Activated T-helper 1 cell treated with Interleukin-2 at 50 U/mL for 16 hours (primary cell): ENCODE measurements at regions not wholly inside any gene's neighbourhood (a gene's known extent, or its start where the extent isn't known, plus 50 kb on each side); places are given as distances from the start of the nearest gene placed in this dataset.

ENCODE experiments used
- DNase-seq: peaks from one replicate; pipeline ENCODE4 v3.0.0-alpha.2; 2020; ENCODE audit warnings: low read depth

- DNase-seq: no peak
Measured at GRCh38 chr9:79986437-79986836, 414.7 kb downstream of the TLE4 start.

DNA sequence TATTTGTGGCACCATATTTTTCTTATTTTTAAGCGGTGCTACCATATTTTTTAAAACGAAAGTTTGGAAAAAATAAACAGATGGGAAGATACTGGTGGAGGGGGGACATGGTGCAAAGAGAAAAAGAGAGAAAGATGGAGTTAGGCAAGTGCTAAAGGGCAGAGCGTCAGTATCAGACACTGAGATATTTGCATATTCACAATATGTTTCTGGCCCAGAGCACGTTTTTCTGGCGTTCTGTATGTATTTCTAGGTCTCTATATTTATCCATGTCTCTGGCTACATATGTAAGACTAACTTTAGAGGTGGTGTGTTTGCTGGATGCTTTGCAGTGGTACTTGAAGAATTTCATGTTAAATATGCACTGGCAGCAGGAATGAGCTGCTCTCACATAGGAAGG, 414.0 kb downstream of the TLE4 start:
- no peak for DNase-seq

DNA sequence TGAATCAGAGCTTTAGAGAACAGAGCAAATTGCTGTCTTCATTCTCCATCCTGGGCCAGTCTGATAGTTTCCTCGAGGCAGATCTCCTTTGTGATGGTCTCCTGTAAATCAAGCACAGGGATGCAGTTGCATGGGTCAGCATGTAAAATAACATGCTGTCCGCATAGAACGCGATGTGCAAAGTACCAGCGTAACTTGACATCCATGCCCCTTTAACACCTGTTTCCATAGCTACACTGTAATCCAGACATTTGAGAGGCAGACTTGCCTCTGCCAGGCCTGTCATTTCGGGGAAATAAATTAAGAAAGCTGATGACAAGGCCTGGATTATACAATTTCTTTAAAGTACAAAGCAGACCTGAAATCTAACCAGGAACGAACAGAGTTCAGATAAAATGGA, 413.5 kb downstream of the TLE4 start:
- DNase-seq: no peak

DNA sequence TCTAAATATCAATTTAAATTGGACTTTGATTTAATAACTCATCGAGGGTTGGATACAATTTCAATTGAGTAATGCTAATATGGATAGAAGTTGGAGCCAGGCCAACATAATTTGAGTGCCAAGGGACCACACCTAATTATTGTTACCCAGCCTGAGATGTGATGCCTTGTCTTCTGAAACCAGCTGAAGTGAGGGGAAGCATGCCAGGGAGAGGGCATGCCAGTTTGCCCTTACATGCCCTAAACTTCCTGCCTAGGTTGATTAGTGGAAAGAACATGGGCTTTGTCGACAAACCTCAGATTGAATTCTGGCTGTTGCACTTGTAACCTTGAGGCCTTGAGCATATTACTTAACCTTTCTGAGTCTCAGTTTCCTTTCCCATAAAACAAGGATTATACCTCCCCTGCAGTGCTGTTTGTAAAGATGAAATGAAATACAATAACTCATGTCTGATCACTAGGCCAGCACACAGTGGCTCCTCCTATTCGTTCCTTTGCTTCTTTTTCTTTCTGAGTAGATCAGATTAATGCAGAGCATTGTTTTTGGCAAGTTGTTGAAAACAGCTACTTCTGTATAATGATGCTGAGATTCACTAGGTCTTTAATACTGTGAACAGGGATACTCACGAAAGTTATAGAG, 412.8 kb downstream of the TLE4 start:
- no peak for DNase-seq

DNA sequence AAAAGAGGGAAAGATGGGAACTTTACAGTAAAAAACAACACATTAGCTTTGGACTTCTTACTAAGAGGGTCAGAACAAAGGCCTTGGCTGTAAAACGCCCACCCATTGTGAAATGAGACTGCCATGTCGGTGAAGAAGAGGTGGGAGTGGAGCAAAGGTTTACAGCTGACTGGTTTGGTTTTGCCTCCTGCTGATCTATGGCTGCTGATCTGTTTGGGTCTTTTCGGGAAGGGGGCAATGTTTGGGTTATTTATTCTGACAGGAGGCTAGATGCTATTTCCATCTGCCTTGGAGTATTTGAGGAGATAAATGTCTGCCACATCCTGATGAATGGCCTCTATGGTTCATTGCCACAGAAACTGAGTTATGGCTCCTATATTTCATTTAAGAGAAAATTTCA, 408.7 kb downstream of the TLE4 start:
- DNase-seq: no peak

- no peak for DNase-seq
Measured at GRCh38 chr9:79977510-79978197, 405.9 kb downstream of the TLE4 start.

DNA sequence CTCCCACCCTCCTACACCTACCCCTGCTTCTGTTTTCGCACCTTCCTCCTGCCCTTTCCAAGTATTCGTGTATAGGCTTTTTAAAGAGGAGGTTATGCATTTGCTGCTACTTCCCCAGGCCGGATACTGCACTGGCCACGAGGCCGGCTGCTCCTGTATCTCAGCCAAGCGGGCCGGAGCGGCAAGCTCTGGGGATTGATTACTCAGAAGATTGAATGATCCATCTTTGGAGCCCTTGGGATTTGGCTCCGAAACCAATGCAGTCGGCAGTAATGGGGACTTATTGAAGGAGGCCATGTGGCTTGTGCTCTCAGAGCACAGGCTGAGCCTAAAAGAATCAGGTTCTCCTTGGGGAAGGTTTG, 405.3 kb downstream of the TLE4 start:
- DNase-seq: no peak

GRCh38 chr9:79976257-79977073, 404.7 kb downstream of the TLE4 start:
- no peak for DNase-seq

GRCh38 chr9:79975621-79976256, 404.0 kb downstream of the TLE4 start:
- DNase-seq: no peak

DNA sequence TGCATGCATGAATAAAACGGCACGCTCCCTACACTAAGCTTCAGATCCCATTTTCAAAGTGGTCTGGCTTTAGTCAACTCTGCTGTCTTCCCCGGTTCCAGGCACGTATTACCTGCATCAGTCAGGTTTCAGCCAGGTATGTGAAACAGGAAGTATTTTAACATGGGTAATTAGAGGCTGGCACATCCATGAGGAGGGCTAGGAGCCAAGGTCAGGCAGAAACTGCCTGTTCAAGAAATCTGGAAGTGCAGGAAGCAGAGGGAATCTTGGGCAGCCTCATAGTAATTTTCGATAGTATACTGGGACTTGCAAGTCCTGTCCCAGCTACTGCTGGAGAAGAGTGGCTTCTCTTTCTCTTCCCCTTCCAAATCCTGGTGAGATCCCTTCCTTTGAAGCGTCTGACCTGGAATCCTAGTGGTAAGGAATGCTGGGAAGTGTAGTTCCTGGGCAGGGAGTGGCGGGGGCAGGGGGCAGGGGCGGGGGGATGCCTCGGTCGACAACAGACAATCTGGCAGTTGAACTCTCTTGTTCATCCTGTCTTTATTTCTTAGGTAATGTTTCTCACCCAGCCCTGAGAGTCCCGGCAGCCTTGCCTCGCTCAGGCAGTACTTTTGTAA, 403.1 kb downstream of the TLE4 start:
- no peak for DNase-seq

GRCh38 chr9:79973627-79974026, 401.9 kb downstream of the TLE4 start:
- no peak for DNase-seq

- DNase-seq: no peak
Measured at GRCh38 chr9:79970146-79970425, 398.3 kb downstream of the TLE4 start.

DNA sequence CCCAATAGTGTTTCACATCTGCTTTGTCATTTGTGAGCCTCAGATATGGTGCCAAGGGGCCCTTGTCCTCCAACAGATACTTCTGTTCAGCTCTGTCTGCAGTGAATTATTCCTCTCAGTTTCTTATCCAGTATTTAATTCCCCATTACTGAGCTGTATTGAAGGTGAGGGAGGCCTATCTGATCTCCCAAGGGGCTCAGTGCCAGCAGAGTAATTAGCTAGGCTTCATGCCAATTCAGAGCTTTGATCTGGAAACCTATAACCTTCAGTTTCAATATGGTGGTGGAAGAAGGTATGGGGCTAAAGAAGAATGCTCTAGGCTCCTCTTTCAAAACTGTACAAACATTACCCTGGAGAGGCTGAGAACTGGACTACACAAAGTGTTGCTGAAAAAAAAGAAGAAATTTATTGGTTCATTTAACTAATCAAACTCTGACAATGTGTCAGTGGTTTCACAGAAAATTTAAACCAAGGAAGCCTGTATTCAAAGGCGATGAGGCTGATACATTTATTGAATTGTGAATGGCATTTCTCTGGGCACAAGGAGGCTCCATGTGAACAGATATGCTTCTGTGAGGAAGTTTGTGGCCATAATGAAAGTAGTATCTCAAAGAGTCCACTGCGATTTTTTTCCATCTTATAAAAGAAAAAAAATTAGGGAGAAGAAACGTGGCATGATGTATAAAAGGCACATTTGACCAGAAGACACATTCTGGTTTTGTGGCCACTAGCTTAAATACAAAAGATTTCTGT, 397.8 kb downstream of the TLE4 start:
- no peak for DNase-seq

DNA sequence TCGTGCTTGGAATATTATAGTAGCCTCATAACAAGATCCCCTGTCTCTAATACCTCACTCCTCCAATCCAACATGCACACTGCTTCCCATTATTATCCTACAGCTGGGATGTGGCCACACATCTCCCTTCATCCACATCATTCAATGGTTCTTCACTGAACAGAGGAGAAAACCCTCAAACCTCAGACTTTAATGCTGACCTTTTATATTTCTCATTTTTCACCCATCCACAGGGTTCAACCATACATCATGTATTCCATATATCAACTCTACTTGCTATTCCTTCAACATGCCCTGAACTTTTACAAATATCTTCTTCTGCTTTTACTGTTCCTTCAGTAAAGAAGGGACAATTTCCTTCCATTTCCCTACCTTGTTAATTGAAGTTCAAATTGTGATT, 396.8 kb downstream of the TLE4 start:
- DNase-seq: no peak

GRCh38 chr9:79962836-79963235, 391.1 kb downstream of the TLE4 start:
- no peak for DNase-seq

GRCh38 chr9:79962150-79962549, 390.4 kb downstream of the TLE4 start:
- no peak for DNase-seq

DNA sequence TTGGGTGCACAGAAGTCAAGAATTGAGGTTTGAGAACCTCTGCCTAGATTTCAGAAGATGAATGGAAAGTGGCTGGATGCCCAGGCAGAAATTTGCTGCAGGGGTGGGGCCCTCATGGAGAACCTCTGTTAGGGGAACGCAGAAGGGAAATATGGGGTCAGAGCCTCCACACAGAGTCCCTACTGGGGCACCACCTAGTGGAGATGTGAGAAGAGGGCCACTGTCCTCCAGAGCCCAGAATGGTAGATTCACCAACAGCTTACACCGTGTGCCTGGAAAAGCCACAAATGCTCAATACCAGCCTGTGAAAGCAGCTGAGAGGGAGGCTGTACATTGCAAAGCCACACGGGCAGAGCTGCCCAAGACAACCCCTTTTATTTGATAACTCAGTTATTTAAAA, 383.5 kb downstream of the TLE4 start:
- DNase-seq: no peak

DNA sequence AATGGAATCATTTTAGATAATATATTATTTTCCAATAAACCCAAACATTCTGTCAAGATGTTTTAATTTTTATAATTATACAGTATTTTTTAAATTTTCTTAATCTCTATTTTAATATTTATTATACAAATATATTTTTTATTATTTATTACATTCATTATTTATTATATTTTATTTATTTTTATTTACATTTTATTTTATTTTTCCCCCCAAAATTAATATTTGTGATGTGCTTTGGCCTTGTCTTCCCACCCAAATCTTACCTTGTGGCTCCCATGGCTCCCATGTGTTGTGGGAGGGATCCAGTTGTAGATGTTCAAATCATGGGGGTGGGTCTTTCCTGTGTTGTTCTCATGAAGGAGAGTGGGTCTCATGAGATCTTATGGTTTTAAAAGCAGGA, 382.1 kb downstream of the TLE4 start:
- DNase-seq: no peak

DNA sequence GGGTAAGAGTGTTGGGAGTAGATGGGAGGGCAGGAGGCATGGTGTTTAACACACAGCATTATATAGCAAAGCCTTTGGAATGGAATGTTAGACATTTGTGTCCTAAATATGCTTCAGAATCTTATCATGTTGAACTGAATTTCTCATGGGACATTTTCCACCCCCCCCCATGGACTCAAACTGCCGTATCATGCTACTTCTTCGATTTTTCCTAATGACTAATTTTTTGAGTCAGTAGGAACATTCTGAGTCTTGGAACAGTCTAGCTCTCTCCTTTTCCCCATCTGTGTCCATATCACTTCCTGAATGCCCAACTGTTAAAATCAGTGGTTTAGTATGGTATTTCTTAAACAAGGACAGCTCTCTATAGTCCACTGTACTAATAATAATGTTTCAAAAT, 380.6 kb downstream of the TLE4 start:
- DNase-seq: no peak

DNA sequence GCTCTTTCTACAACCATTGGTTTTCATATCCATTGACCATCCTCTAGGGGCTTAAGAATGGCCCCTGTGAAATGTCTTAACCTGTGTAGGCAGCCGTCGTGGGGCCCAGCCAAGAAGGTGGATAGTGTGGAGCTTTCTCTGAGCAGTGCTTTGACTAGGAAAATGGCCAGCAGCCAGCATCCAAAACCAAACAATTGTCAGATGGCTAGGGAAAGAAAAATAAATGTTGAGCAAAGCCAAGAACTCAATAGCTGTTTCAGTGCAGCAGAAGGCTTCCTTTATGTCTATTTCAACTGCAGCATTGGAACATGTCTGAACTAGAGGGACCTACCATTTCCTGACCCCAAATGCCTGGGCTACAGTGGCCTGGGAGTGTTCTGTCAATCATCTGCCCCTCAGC, 374.9 kb downstream of the TLE4 start:
- no peak for DNase-seq

- DNase-seq: no peak
Measured at GRCh38 chr9:79945495-79945894, 373.7 kb downstream of the TLE4 start.

GRCh38 chr9:79945016-79945415, 373.3 kb downstream of the TLE4 start:
- DNase-seq: no peak
